Stomach (tissue), 4 donors: ENCODE measurements at regions not wholly inside any gene's neighbourhood (a gene's known extent, or its start where the extent isn't known, plus 50 kb on each side); places are given as distances from the start of the nearest gene placed in this dataset.

ENCODE experiments used
- CTCF ChIP-seq, 7 experiments: fragments of 450-650 bp in 4 of 7; fragments of 200-600 bp in 3 of 7; sonication (generic) in 3 of 7; IDR thresholded peaks; one replicate each; pipeline ENCODE4 v1.5.1; 2016 to 2019; ENCODE audit warnings: antibody characterized with exemption in 7 of 7, control low read depth in 2 of 7, mild to moderate bottlenecking in 1 of 7
- EP300 ChIP-seq: sonication (generic); formaldehyde crosslinking; IDR thresholded peaks from one replicate; pipeline ENCODE4 v1.6.1; 2017; ENCODE audit warnings: antibody characterized with exemption
- POLR2A ChIP-seq, 4 donors: fragments of 450-650 bp; IDR thresholded peaks; one replicate each; pipeline ENCODE4 v1.6.1; 2016; ENCODE audit warnings: antibody characterized with exemption in 4 of 4, control low read depth in 2 of 4, mild to moderate bottlenecking in 1 of 4, moderate library complexity in 1 of 4

GRCh38 chrX:44043496-44043895 lies 70.3 kb upstream of the NDP start:
- no peak for TF ChIP-seq CTCF (IDR thresholded peaks at IDR 0.05)
- TF ChIP-seq EP300 = no peak
- no peak for TF ChIP-seq POLR2A (IDR thresholded peaks at IDR 0.05)
